ENCODE measurements at regions not wholly inside any gene's neighbourhood (a gene's known extent, or its start where the extent isn't known, plus 50 kb on each side); places are given as distances from the start of the nearest gene placed in this dataset.

- TF ChIP-seq YY1 (IDR thresholded peaks at IDR 0.05; ENCODE audit: insufficient read depth, insufficient read length) = no peak
- TF ChIP-seq SUZ12 (IDR thresholded peaks at IDR 0.05; ENCODE audit: extremely low read depth, insufficient read depth, insufficient read length) = no peak
- TF ChIP-seq ZNF274 (IDR thresholded peaks at IDR 0.05; ENCODE audit: low read depth, low read length) = no peak
Measured at GRCh38 chrX:87402256-87402655, 115.3 kb upstream of the KLHL4 start.
